ENCODE measurements at regions not wholly inside any gene's neighbourhood (a gene's known extent, or its start where the extent isn't known, plus 50 kb on each side); places are given as distances from the start of the nearest gene placed in this dataset.

DNA sequence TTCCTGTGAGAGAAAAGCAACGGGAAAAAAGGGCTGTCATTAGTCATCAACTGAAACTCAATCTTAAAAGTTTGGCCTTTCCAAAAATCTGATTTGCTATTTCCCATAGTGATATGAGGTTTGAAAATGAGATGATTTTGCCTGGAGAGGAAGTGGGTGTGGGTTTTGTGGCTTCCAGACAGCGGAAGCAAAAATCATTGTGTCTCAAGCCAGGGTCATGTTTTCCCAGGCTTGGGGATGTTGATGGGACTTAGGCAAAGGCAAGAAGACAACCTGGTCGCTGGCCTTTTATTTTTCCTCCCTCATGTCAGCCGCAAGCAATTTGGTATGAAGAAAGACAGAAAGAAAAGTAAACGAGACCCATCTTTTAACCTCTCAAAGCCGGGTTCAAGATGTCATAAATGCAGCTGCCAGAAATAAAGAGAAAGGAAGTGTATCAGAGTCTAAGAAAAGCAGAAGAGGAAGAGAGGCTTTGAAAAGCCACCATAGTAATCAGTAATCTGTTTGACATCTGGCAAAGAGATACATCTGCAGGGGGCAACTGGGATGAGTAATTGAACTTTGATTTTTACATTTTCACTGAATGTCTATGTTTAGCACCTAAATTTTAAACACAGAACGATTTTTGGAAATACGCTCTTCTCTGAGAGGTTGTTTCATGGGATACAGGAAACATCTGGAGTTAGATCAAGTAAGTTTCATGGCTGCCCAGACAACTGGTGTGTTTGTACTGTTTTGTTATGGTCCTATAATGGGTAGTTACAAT is 521.6 kb upstream of the SLIT2 start:
- Histone ChIP-seq H2AFZ (ENCODE audit: insufficient read depth, low read depth, low read length, poor library complexity, severe bottlenecking) (no peak overlapping the region), H3K4me2 (replicated peaks; ENCODE audit: extremely low read depth, low read length, poor library complexity, severe bottlenecking) (peak overlapping the region; percentile 0)

DNA sequence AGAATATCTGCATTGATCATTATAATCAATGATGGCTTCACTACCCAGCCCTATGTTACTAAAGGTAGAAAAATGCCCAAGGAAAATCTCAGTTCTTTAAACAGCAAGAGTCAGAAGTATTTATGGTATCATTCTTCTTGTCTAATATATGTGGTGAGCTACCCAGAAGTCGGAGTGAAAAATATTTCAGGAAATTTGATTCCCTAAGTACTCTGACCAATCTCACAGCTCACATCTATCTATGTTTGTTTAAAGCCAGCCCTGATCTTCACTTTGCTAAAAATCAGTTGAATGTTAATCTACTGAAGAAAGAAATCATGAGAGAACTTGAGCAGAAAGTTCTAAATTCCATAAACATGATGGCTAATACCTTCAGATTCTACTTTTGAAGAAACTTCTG is 522.9 kb upstream of the SLIT2 start:
- Mint-ChIP-seq H3K27ac (no peak overlapping the region), H3K4me1 (peaks cover 9% of the 10 kb centered on the region), H3K4me3 (no peak overlapping the region), H3K9me3 (peaks cover 0 to 5% (median 0%) of the 10 kb centered on the region in 7 donors), H3K36me3 (no peaks in the 10 kb centered on the region), H3K27me3 (ENCODE audit: low read depth in 3 of 3) (peaks cover 3 to 5% (median 4%) of the 10 kb centered on the region in 3 donors)
- Histone ChIP-seq H3K79me2 (ENCODE audit: insufficient read depth, low read length) (no peaks in the 10 kb centered on the region), H3K27me3 (ENCODE audit: control insufficient read depth in 2 of 2, insufficient read depth in 2 of 2, low read length in 2 of 2) (peaks cover 0 to 3% of the 10 kb centered on the region in 2 donors), H2AFZ (ENCODE audit: insufficient read depth, low read depth, low read length, poor library complexity, severe bottlenecking) (no peak overlapping the region), H3K36me3 (replicated peaks in 1 of 2; ENCODE audit: control insufficient read depth in 1 of 2, insufficient read depth in 2 of 2, low read length in 2 of 2) (no peaks in the 10 kb centered on the region), H3K9ac (ENCODE audit: insufficient read depth, low read length, poor library complexity, severe bottlenecking) (no peak overlapping the region), H3K4me3 (replicated peaks in 1 of 3; ENCODE audit: low read depth in 2 of 3, low read length in 3 of 3) (no peak overlapping the region), H4K20me1 (ENCODE audit: insufficient read depth, low read length) (no peaks in the 10 kb centered on the region), H3K27ac (ENCODE audit: low read depth in 1 of 2, low read length in 2 of 2) (no peak overlapping the region), H3K4me2 (replicated peaks; ENCODE audit: extremely low read depth, low read length, poor library complexity, severe bottlenecking) (no peak overlapping the region), H3K4me1 (ENCODE audit: control insufficient read depth in 1 of 2, insufficient read depth in 2 of 2, low read length in 2 of 2) (peaks cover 6 to 9% of the 10 kb centered on the region in 2 donors), H3K9me3 (replicated peaks in 1 of 2; ENCODE audit: control insufficient read depth in 1 of 2, insufficient read depth in 1 of 2, low read length in 2 of 2) (no peaks in the 10 kb centered on the region)
- intact Hi-C loops (cut with micrococcal nuclease) = no loop called here
- no CpG with 5 or more reads among the region's 1 CpG for WGBS (ENCODE audit: insufficient coverage)
- no peak for DNase-seq
- TF ChIP-seq, protein P1, sequence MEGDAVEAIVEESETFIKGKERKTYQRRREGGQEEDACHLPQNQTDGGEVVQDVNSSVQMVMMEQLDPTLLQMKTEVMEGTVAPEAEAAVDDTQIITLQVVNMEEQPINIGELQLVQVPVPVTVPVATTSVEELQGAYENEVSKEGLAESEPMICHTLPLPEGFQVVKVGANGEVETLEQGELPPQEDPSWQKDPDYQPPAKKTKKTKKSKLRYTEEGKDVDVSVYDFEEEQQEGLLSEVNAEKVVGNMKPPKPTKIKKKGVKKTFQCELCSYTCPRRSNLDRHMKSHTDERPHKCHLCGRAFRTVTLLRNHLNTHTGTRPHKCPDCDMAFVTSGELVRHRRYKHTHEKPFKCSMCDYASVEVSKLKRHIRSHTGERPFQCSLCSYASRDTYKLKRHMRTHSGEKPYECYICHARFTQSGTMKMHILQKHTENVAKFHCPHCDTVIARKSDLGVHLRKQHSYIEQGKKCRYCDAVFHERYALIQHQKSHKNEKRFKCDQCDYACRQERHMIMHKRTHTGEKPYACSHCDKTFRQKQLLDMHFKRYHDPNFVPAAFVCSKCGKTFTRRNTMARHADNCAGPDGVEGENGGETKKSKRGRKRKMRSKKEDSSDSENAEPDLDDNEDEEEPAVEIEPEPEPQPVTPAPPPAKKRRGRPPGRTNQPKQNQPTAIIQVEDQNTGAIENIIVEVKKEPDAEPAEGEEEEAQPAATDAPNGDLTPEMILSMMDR (IDR thresholded peaks at IDR 0.05) = no peak

More for the DNA sequence above, 521.6 kb upstream of the SLIT2 start:
- WGBS (ENCODE audit: insufficient coverage) = 0% methylated on average over 1 of the region's 8 CpGs
- no peaks in the 10 kb centered on the region for H3K79me2 ChIP-seq (ENCODE audit: insufficient read depth, low read length)
- H3K9me3 Mint-ChIP-seq = peaks cover 0 to 5% (median 0%) of the 10 kb centered on the region in 7 donors
- H3K27me3 Mint-ChIP-seq (ENCODE audit: low read depth in 3 of 3) = peaks cover 3 to 5% (median 4%) of the 10 kb centered on the region in 3 donors
- peaks cover 9% of the 10 kb centered on the region for H3K4me1 Mint-ChIP-seq
- no peak overlapping the region for H3K9ac ChIP-seq (ENCODE audit: insufficient read depth, low read length, poor library complexity, severe bottlenecking)
- intact Hi-C loops (cut with micrococcal nuclease) = no loop called here
- H3K27me3 ChIP-seq (ENCODE audit: control insufficient read depth in 2 of 2, insufficient read depth in 2 of 2, low read length in 2 of 2) = peaks cover 0 to 3% of the 10 kb centered on the region in 2 donors
- H3K4me1 ChIP-seq (ENCODE audit: control insufficient read depth in 1 of 2, insufficient read depth in 2 of 2, low read length in 2 of 2) = peaks cover 6 to 9% of the 10 kb centered on the region in 2 donors
- no peak for DNase-seq
- H3K27ac ChIP-seq (ENCODE audit: low read depth in 1 of 2, low read length in 2 of 2) = no peak overlapping the region
- H3K4me3 ChIP-seq (replicated peaks in 1 of 3; ENCODE audit: low read depth in 2 of 3, low read length in 3 of 3) = no peak overlapping the region
- no peaks in the 10 kb centered on the region for H4K20me1 ChIP-seq (ENCODE audit: insufficient read depth, low read length)
- TF ChIP-seq, protein P1 (IDR thresholded peaks at IDR 0.05) = no peak
- H3K9me3 ChIP-seq (replicated peaks in 1 of 2; ENCODE audit: control insufficient read depth in 1 of 2, insufficient read depth in 1 of 2, low read length in 2 of 2) = no peaks in the 10 kb centered on the region
- H3K36me3 Mint-ChIP-seq = no peaks in the 10 kb centered on the region
- no peak overlapping the region for H3K27ac Mint-ChIP-seq
- H3K36me3 ChIP-seq (replicated peaks in 1 of 2; ENCODE audit: control insufficient read depth in 1 of 2, insufficient read depth in 2 of 2, low read length in 2 of 2) = no peaks in the 10 kb centered on the region
- H3K4me3 Mint-ChIP-seq = peak overlapping the region; percentile 25 to 44
